HCT116 (cell line): ENCODE measurements at regions not wholly inside any gene's neighbourhood (a gene's known extent, or its start where the extent isn't known, plus 50 kb on each side); places are given as distances from the start of the nearest gene placed in this dataset.

Experiments used
- ATAC-seq: fragments of 200-7000 bp; cut with Tn5 transposase; 2 replicates; pipeline ENCODE4 v1.9.1; 2020; ENCODE audit warnings: mild to moderate bottlenecking, moderate library complexity
- BruUV-seq: library from RNA; stranded (reverse); fragments of 400-500 nt; replicated peaks from 2 replicates; lab custom pipeline; 2021; lab: Mats Ljungman, UMichigan
- CTCF ChIA-PET: fragments of 300-600 bp; sonication (Branson Sonifier 250); formaldehyde crosslinking; loops from one replicate; lab custom pipeline; 2021; ENCODE audit warnings: antibody characterized with exemption; lab: Charles Lee
- POLR2A ChIA-PET: fragments of 300-600, 350-600 bp; sonication (Branson Sonifier 250); formaldehyde crosslinking; loops from one replicate; lab custom pipeline; 2021; ENCODE audit warnings: antibody characterized with exemption; lab: Charles Lee
- RAD21 ChIA-PET, 2 experiments: fragments of 300-600 bp; sonication (Branson Sonifier 250); formaldehyde crosslinking; loops; one replicate each; lab custom pipeline; 2023; ENCODE audit warnings: low total read pairs in 2 of 2; ENCODE audit not compliant: uncharacterized antibody in 2 of 2, unreplicated experiment in 2 of 2, low non-redundant PET in 1 of 2; lab: Charles Lee
- DNase-seq: peaks from one replicate; pipeline ENCODE4 v3.0.0-alpha.2; 2010; ENCODE audit warnings: low read depth, low spot score
- H2AFZ ChIP-seq: fragments of 200-600 bp; shearing (Covaris generic), sonication (generic); 2 replicates; pipeline ENCODE4 v1.6.1; 2017; ENCODE audit warnings: low read depth, mixed run types, mixed read lengths, antibody characterized with exemption, low read length; ENCODE audit not compliant: poor library complexity, severe bottlenecking
- H3K27ac ChIP-seq: 2 replicates; pipeline ENCODE4 v1.5.1; 2012; ENCODE audit warnings: low read depth, low read length
- H3K27me3 ChIP-seq: fragments of 200-600 bp; sonication (generic); 2 replicates; pipeline ENCODE4 v1.6.1; 2016; ENCODE audit warnings: mixed run types, low read length, mixed read lengths; ENCODE audit not compliant: insufficient read depth
- H3K36me3 ChIP-seq, 2 experiments: fragments of 200-500 bp in 1 of 2; fragments of 200-600 bp in 1 of 2; sonication (Bioruptor generic) in 1 of 2; sonication (generic) in 1 of 2; 2 replicates each; pipeline versions ENCODE4 v1.5.1 to v1.6.1; 2014 to 2016; ENCODE audit warnings: low read length in 2 of 2, inconsistent platforms in 1 of 2, mixed read lengths in 1 of 2, mixed run types in 1 of 2; ENCODE audit not compliant: insufficient read depth in 2 of 2, control insufficient read depth in 1 of 2
- H3K4me1 ChIP-seq, 2 experiments: fragments of 200-600 bp in 1 of 2; sonication (generic) in 1 of 2; 2 replicates each; pipeline versions ENCODE4 v1.5.1 to v1.6.1; 2012 to 2017; ENCODE audit warnings: low read length in 2 of 2, inconsistent platforms in 1 of 2, mild to moderate bottlenecking in 1 of 2, mixed read lengths in 1 of 2, mixed run types in 1 of 2, moderate library complexity in 1 of 2; ENCODE audit not compliant: insufficient read depth in 2 of 2, control insufficient read depth in 1 of 2
- H3K4me2 ChIP-seq: fragments of 200-600 bp; sonication (generic); 2 replicates; pipeline ENCODE4 v1.6.1; 2017; ENCODE audit warnings: mixed run types, low read length, mixed read lengths
- H3K4me3 ChIP-seq, 2 experiments: fragments of 200-600 bp in 1 of 2; sonication (generic) in 1 of 2; replicated peaks in 1 of 2; 2 replicates each; pipeline ENCODE4 v1.5.1; 2011 to 2016; ENCODE audit warnings: low read length in 2 of 2, control low read depth in 1 of 2, low read depth in 1 of 2, mild to moderate bottlenecking in 1 of 2, mixed read lengths in 1 of 2, mixed run types in 1 of 2
- H3K79me2 ChIP-seq: fragments of 200-600 bp; sonication (generic); 2 replicates; pipeline ENCODE4 v1.6.1; 2017; ENCODE audit warnings: mild to moderate bottlenecking, mixed run types, low read length, moderate library complexity, mixed read lengths; ENCODE audit not compliant: insufficient read depth
- H3K9ac ChIP-seq: fragments of 200-600 bp; sonication (generic); 2 replicates; pipeline ENCODE4 v1.6.1; 2016; ENCODE audit warnings: low read length, mixed read lengths
- H3K9me2 ChIP-seq: fragments of 200-600 bp; sonication (generic), shearing (Covaris generic); 2 replicates; pipeline ENCODE4 v1.6.1; 2017; ENCODE audit warnings: mixed run types, mild to moderate bottlenecking, moderate library complexity; ENCODE audit not compliant: insufficient read depth
- H3K9me3 ChIP-seq, 2 experiments: fragments of 200-500 bp in 1 of 2; fragments of 200-600 bp in 1 of 2; sonication (Bioruptor generic) in 1 of 2; sonication (generic) in 1 of 2; 2 replicates each; pipeline ENCODE4 v1.6.1; 2014 to 2017; ENCODE audit warnings: low read length in 2 of 2, mixed read lengths in 2 of 2, inconsistent platforms in 1 of 2, low read depth in 1 of 2, mild to moderate bottlenecking in 1 of 2, mixed run types in 1 of 2, moderate library complexity in 1 of 2; ENCODE audit not compliant: control insufficient read depth in 1 of 2, insufficient read depth in 1 of 2
- H4K20me1 ChIP-seq: fragments of 200-600 bp; sonication (generic), shearing (Covaris generic); 2 replicates; pipeline ENCODE4 v1.6.1; 2017; ENCODE audit warnings: mixed run types, mild to moderate bottlenecking, moderate library complexity; ENCODE audit not compliant: insufficient read depth
- CTCF ChIP-seq, 3 experiments: fragments of 200-600 bp in 1 of 3; sonication (generic) in 1 of 3; IDR thresholded peaks in 2 of 3; conservative IDR thresholded peaks in 1 of 3; 2 replicates each; pipeline ENCODE4 v1.5.1; 2012 to 2017; ENCODE audit warnings: low read depth in 2 of 3, low read length in 2 of 3, antibody characterized with exemption in 1 of 3, borderline replicate concordance in 1 of 3, control low read depth in 1 of 3, mild to moderate bottlenecking in 1 of 3, mixed read lengths in 1 of 3, mixed run types in 1 of 3, moderate library complexity in 1 of 3; ENCODE audit not compliant: insufficient read depth in 1 of 3
- ELF1 ChIP-seq: IDR thresholded peaks from 2 replicates; pipeline ENCODE4 v1.6.1; 2012; ENCODE audit warnings: low read depth, borderline replicate concordance
- EZH2 ChIP-seq: fragments of 200-600 bp; sonication (generic); IDR thresholded peaks from 2 replicates; pipeline ENCODE4 v1.6.1; 2017; ENCODE audit warnings: antibody characterized with exemption, mixed run types
- EZH2phosphoT487 ChIP-seq: fragments of 200-600 bp; IDR thresholded peaks from 2 replicates; pipeline ENCODE4 v1.6.1; 2018; ENCODE audit warnings: antibody characterized with exemption, borderline replicate concordance
- FOSL1 ChIP-seq: IDR thresholded peaks from 2 replicates; pipeline ENCODE4 v1.6.1; 2012; ENCODE audit warnings: low read depth
- MAX ChIP-seq: IDR thresholded peaks from 2 replicates; pipeline ENCODE4 v1.6.1; 2012
- RAD21 ChIP-seq: IDR thresholded peaks from 2 replicates; pipeline ENCODE4 v1.6.1; 2012; ENCODE audit warnings: low read depth, mild to moderate bottlenecking
- SIN3A ChIP-seq: IDR thresholded peaks from 2 replicates; pipeline ENCODE4 v1.6.1; 2012; ENCODE audit warnings: low read depth
- YY1 ChIP-seq: IDR thresholded peaks from 2 replicates; pipeline ENCODE4 v1.6.1; 2011; ENCODE audit warnings: low read length, low read depth, moderate library complexity, mild to moderate bottlenecking; ENCODE audit not compliant: insufficient replicate concordance; ENCODE audit errors: extremely low read depth
- ZFX ChIP-seq: fragments of 450-650 bp; IDR thresholded peaks from 2 replicates; pipeline ENCODE4 v1.6.1; 2017
- intact Hi-C: fragments of 100-400 bp; cut with micrococcal nuclease; formaldehyde crosslinking; loops from 2 replicates; pipeline ENCODE4 v1.10.0; 2022

- TF ChIP-seq CTCF (IDR thresholded peaks at IDR 0.05 in 2 of 3, conservative IDR thresholded peaks at IDR 0.05 in 1 of 3; ENCODE audit: borderline replicate concordance in 1 of 3, insufficient read depth in 1 of 3, low read depth in 2 of 3, low read length in 2 of 3) (no peak), ZFX (no peak), MAX (no peak), EZH2phosphoT487 (no peak), YY1 (no peak), SIN3A (no peak), FOSL1 (no peak), ELF1 (no peak), EZH2 (no peak)
Observed at GRCh38 chr6:100130630-100131029, 136.6 kb upstream of the MCHR2 start (continued).

DNA sequence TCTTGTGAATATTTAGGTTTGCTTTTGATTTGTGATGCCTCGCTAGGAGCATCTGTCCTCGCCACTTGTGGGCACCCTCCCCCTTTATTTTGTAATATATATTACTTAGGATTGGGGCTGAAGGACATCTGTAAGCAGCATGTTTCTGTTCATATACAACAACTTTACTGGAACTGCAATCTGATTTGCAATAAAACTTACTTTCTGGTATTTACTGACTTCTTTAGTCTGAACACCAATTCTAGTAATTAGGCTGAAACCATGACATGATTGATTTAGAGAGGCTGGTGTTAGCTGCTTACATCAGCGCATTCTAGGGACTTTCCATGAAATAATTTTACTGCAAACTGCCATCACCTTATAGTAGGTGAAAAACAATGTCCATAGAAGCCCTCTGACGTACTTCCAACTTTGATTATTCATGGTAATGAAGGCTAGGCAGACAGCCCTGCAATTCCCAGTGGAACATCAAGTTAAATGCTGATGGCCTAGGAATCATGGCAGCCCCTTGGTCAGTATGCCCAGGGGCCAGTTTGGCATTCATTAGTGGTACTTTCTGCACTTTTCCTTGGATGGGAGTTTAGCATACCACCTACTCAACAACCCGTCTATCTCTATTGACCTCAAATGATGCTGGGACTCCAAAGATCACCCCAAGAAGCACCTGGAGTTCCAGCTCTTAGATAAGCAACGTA lies 132.9 kb upstream of the MCHR2 start:
- no peaks in the 10 kb centered on the region for H3K9me2 ChIP-seq
- H3K27ac ChIP-seq: no peak overlapping the region
- ChIA-PET CTCF (interaction anchor here (1.0 kb wide), 1 partner anchor 20 kb away, joined by 3 read pairs; no protein-coding TSS in a partner anchor), RAD21 (no interaction called here)
- H4K20me1 ChIP-seq: no peaks in the 10 kb centered on the region
- H3K36me3 ChIP-seq: no peaks in the 10 kb centered on the region
- H3K27me3 ChIP-seq: no peaks in the 10 kb centered on the region
- H3K9me3 ChIP-seq: no peaks in the 10 kb centered on the region
- H2AFZ ChIP-seq: no peak overlapping the region
- 0 out of 6 replicates have a peak, but pooled peaks of 1 of the 3 experiments have one; percentile 8 for TF ChIP-seq CTCF (IDR thresholded peaks at IDR 0.05 in 2 of 3, conservative IDR thresholded peaks at IDR 0.05 in 1 of 3; ENCODE audit: borderline replicate concordance in 1 of 3, insufficient read depth in 1 of 3, low read depth in 2 of 3, low read length in 2 of 3)
- TF ChIP-seq RAD21: peak; percentile 42
- TF ChIP-seq SIN3A: no peak
- TF ChIP-seq, all 23 proteins: peak for 2
- DNase-seq: no peak
- no peak overlapping the region for H3K9ac ChIP-seq
- H3K4me3 ChIP-seq: no peak overlapping the region
- intact Hi-C loops: no loop called here
- H3K79me2 ChIP-seq: no peaks in the 10 kb centered on the region
- ATAC-seq: no peak
- no peaks in the 10 kb centered on the region for H3K4me1 ChIP-seq
- POLR2A ChIA-PET: no interaction called here
- H3K4me2 ChIP-seq: no peak overlapping the region
- BruUV-seq: no TSS peak
